Keratinocyte (primary cell): ENCODE measurements at regions not wholly inside any gene's neighbourhood (a gene's known extent, or its start where the extent isn't known, plus 50 kb on each side); places are given as distances from the start of the nearest gene placed in this dataset.
"Not testable (repeated sequence)": the region's sequence is repeated elsewhere in the genome, so short reads cannot be mapped to it uniquely, and the experiment has no call there.

Source experiments
- DNase-seq: peaks from one replicate; pipeline ENCODE4 v3.0.0-alpha.2; 2011; ENCODE audit warnings: low read depth, missing footprints, low spot score
- FAIRE-seq: peaks from 2 replicates; lab custom pipeline; 2011; peaks lifted over from hg19 to GRCh38; lab: Jason Lieb, UNC
- H2AFZ ChIP-seq: 2 replicates; pipeline ENCODE4 v1.6.0; 2012; ENCODE audit warnings: low read length, control low read depth, inconsistent platforms; ENCODE audit not compliant: control insufficient read depth
- H3K27ac ChIP-seq: 2 replicates; pipeline ENCODE4 v1.5.1; 2011; ENCODE audit warnings: low read length; ENCODE audit not compliant: control insufficient read depth, insufficient read depth
- H3K27me3 ChIP-seq: 3 replicates; pipeline ENCODE4 v1.6.0; 2011; ENCODE audit warnings: low read length; ENCODE audit not compliant: control insufficient read depth, insufficient read depth; ENCODE audit errors: extremely low read depth
- H3K36me3 ChIP-seq, 2 experiments: 2 replicates in 1 of 2; 3 replicates in 1 of 2; pipeline ENCODE4 v1.5.1; 2011; ENCODE audit warnings: low read length in 2 of 2, mild to moderate bottlenecking in 1 of 2; ENCODE audit not compliant: control insufficient read depth in 2 of 2, insufficient read depth in 2 of 2; ENCODE audit errors: extremely low read depth in 1 of 2
- H3K4me1 ChIP-seq: 3 replicates; pipeline ENCODE4 v1.5.1; 2011; ENCODE audit warnings: low read length; ENCODE audit not compliant: control insufficient read depth, insufficient read depth; ENCODE audit errors: extremely low read depth
- H3K4me2 ChIP-seq: 3 replicates; pipeline ENCODE4 v1.6.0; 2011; ENCODE audit warnings: low read depth, low read length; ENCODE audit not compliant: control insufficient read depth, insufficient read depth; ENCODE audit errors: extremely low read depth
- H3K4me3 ChIP-seq, 3 experiments: fragments of 200-600 bp in 1 of 3; sonication (generic) in 1 of 3; 2 replicates in 2 of 3; 3 replicates in 1 of 3; pipeline ENCODE4 v1.5.1; 2011 to 2016; ENCODE audit warnings: low read length in 3 of 3, mild to moderate bottlenecking in 3 of 3, control low read depth in 2 of 3, inconsistent platforms in 1 of 3, low read depth in 1 of 3, mixed read lengths in 1 of 3, mixed run types in 1 of 3, moderate library complexity in 1 of 3; ENCODE audit not compliant: control insufficient read depth in 2 of 3, insufficient read depth in 2 of 3; ENCODE audit errors: extremely low read depth in 1 of 3
- H3K79me2 ChIP-seq: 2 replicates; pipeline ENCODE4 v1.6.0; 2012; ENCODE audit warnings: low read length; ENCODE audit not compliant: control insufficient read depth, insufficient read depth
- H3K9ac ChIP-seq: 3 replicates; pipeline ENCODE4 v1.6.0; 2011; ENCODE audit warnings: low read length; ENCODE audit not compliant: control insufficient read depth, insufficient read depth; ENCODE audit errors: extremely low read depth
- H3K9me1 ChIP-seq: 3 replicates; pipeline ENCODE4 v1.6.0; 2011; ENCODE audit warnings: low read length; ENCODE audit not compliant: control insufficient read depth, insufficient read depth; ENCODE audit errors: extremely low read depth
- H3K9me3 ChIP-seq: 2 replicates; pipeline ENCODE4 v1.5.1; 2012; ENCODE audit warnings: low read depth, low read length; ENCODE audit not compliant: control insufficient read depth
- H4K20me1 ChIP-seq: 3 replicates; pipeline ENCODE4 v1.6.0; 2011; ENCODE audit warnings: low read length; ENCODE audit not compliant: control insufficient read depth, insufficient read depth; ENCODE audit errors: extremely low read depth
- EZH2 ChIP-seq: IDR thresholded peaks from one replicate; pipeline ENCODE4 v1.6.1; 2012; ENCODE audit warnings: inconsistent platforms, mild to moderate bottlenecking, low read length, moderate library complexity
- dilution Hi-C: fragments of 300-500 bp; cut with MboI; formaldehyde crosslinking; loops from one replicate; pipeline ENCODE4 v1.7.0; 2020; ENCODE audit warnings: low sequenced_read_pairs; ENCODE audit not compliant: extremely low pct_ligation_motif_present
- TF ChIP-seq, protein P1 (sequence below), 3 experiments: IDR thresholded peaks in 1 of 3; conservative IDR thresholded peaks in 1 of 3; optimal IDR thresholded peaks in 1 of 3; 2 replicates in 2 of 3; 3 replicates in 1 of 3; pipeline versions ENCODE3 to v1.5.1; 2011; ENCODE audit warnings: low read length in 3 of 3, mild to moderate bottlenecking in 3 of 3, moderate library complexity in 2 of 3, control low read depth in 1 of 3, inconsistent platforms in 1 of 3; ENCODE audit not compliant: insufficient read depth in 2 of 3; ENCODE audit errors: extremely low read depth in 1 of 3

GRCh38 chr6:66264376-66264775 is 557.4 kb upstream of the EYS start:
- dilution Hi-C loops = no loop called here
- H2AFZ ChIP-seq = no peak overlapping the region
- no peaks in the 10 kb centered on the region for H3K9me1 ChIP-seq
- no peak overlapping the region for H3K9ac ChIP-seq
- FAIRE-seq (no peak), DNase-seq (no peak)
- H3K4me3 ChIP-seq = no peak overlapping the region
- H3K27ac ChIP-seq = no peak overlapping the region
- H3K4me2 ChIP-seq = no peak overlapping the region
- H3K9me3 ChIP-seq = no peaks in the 10 kb centered on the region
- no peaks in the 10 kb centered on the region for H3K79me2 ChIP-seq
- TF ChIP-seq, protein P1, sequence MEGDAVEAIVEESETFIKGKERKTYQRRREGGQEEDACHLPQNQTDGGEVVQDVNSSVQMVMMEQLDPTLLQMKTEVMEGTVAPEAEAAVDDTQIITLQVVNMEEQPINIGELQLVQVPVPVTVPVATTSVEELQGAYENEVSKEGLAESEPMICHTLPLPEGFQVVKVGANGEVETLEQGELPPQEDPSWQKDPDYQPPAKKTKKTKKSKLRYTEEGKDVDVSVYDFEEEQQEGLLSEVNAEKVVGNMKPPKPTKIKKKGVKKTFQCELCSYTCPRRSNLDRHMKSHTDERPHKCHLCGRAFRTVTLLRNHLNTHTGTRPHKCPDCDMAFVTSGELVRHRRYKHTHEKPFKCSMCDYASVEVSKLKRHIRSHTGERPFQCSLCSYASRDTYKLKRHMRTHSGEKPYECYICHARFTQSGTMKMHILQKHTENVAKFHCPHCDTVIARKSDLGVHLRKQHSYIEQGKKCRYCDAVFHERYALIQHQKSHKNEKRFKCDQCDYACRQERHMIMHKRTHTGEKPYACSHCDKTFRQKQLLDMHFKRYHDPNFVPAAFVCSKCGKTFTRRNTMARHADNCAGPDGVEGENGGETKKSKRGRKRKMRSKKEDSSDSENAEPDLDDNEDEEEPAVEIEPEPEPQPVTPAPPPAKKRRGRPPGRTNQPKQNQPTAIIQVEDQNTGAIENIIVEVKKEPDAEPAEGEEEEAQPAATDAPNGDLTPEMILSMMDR (optimal IDR thresholded peaks at IDR 0.05 in 1 of 3, IDR thresholded peaks at IDR 0.05 in 1 of 3, conservative IDR thresholded peaks at IDR 0.05 in 1 of 3; ENCODE audit: extremely low read depth in 1 of 3, insufficient read depth in 2 of 3, low read length in 3 of 3) = no peak
- no peak for TF ChIP-seq EZH2
- H3K36me3 ChIP-seq = no peaks in the 10 kb centered on the region
- H4K20me1 ChIP-seq = no peaks in the 10 kb centered on the region
- no peaks in the 10 kb centered on the region for H3K27me3 ChIP-seq
- no peaks in the 10 kb centered on the region for H3K4me1 ChIP-seq

- H2AFZ ChIP-seq, H3K79me2 ChIP-seq, H3K4me3 ChIP-seq, H3K27ac ChIP-seq, H3K4me2 ChIP-seq, H3K36me3 ChIP-seq, H3K9me1 ChIP-seq, H3K4me1 ChIP-seq, H4K20me1 ChIP-seq, DNase-seq, dilution Hi-C loops, H3K9me3 ChIP-seq, H3K27me3 ChIP-seq, FAIRE-seq, H3K9ac ChIP-seq: not testable (repeated sequence)
These were observed 551.9 kb upstream of the EYS start for GRCh38 chr6:66258731-66259487.

DNA sequence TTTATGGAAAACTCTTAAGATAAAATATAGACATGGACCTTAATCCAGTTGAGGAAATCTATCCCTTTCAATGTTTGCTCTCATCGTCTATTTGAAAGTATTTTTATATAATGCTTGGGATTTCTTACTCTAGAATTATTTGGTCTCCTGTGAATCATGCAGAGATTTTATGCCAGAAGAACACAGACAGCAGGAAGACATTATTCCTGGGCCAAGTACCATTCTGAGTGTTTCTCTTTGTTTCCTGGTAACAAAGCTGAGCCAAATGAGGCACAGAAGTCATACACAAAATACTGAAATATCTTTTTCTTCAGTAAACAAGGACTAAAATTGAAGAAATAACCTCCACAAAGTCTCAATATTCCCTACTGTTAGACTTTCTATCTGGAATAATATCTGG is 538.2 kb upstream of the EYS start:
- FAIRE-seq = no peak
- dilution Hi-C loops = no loop called here

More for the DNA sequence above, 538.2 kb upstream of the EYS start:
- Histone ChIP-seq H3K9me1 (no peaks in the 10 kb centered on the region), H3K27me3 (no peaks in the 10 kb centered on the region), H3K4me3 (no peak overlapping the region), H2AFZ (no peak overlapping the region), H3K9me3 (no peaks in the 10 kb centered on the region), H3K4me2 (no peak overlapping the region), H3K36me3 (no peaks in the 10 kb centered on the region), H3K4me1 (no peaks in the 10 kb centered on the region), H3K9ac (no peak overlapping the region), H4K20me1 (no peaks in the 10 kb centered on the region), H3K27ac (no peak overlapping the region), H3K79me2 (no peaks in the 10 kb centered on the region)
- TF ChIP-seq EZH2 = no peak
- TF ChIP-seq, protein P1 (optimal IDR thresholded peaks at IDR 0.05 in 1 of 3, IDR thresholded peaks at IDR 0.05 in 1 of 3, conservative IDR thresholded peaks at IDR 0.05 in 1 of 3; ENCODE audit: extremely low read depth in 1 of 3, insufficient read depth in 2 of 3, low read length in 3 of 3) = no peak
- DNase-seq = no peak
